Coronary artery (tissue), 2 donors: ENCODE measurements at regions not wholly inside any gene's neighbourhood (a gene's known extent, or its start where the extent isn't known, plus 50 kb on each side); places are given as distances from the start of the nearest gene placed in this dataset.

Experiments used
- DNase-seq: peaks from one replicate; pipeline ENCODE4 v3.0.0-alpha.2; 2017; ENCODE audit warnings: low spot score
- H3K27ac ChIP-seq, 2 donors: fragments of 200-600 bp; sonication (generic); one replicate each; pipeline ENCODE4 v1.5.1; 2016 to 2019
- H3K4me3 ChIP-seq: fragments of 200-600 bp; sonication (generic); 2 replicates; pipeline ENCODE4 v1.5.1; 2016; ENCODE audit warnings: mild to moderate bottlenecking, moderate library complexity
- TF ChIP-seq, protein P1 (sequence below): fragments of 200-600 bp; sonication (generic); IDR thresholded peaks from one replicate; pipeline ENCODE4 v1.5.1; 2019; ENCODE audit warnings: antibody characterized with exemption

- Histone ChIP-seq H3K4me3 (no peak overlapping the region), H3K27ac (no peak overlapping the region)
- TF ChIP-seq, protein P1, sequence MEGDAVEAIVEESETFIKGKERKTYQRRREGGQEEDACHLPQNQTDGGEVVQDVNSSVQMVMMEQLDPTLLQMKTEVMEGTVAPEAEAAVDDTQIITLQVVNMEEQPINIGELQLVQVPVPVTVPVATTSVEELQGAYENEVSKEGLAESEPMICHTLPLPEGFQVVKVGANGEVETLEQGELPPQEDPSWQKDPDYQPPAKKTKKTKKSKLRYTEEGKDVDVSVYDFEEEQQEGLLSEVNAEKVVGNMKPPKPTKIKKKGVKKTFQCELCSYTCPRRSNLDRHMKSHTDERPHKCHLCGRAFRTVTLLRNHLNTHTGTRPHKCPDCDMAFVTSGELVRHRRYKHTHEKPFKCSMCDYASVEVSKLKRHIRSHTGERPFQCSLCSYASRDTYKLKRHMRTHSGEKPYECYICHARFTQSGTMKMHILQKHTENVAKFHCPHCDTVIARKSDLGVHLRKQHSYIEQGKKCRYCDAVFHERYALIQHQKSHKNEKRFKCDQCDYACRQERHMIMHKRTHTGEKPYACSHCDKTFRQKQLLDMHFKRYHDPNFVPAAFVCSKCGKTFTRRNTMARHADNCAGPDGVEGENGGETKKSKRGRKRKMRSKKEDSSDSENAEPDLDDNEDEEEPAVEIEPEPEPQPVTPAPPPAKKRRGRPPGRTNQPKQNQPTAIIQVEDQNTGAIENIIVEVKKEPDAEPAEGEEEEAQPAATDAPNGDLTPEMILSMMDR: no peak
- DNase-seq: no peak
These were observed 412.9 kb downstream of the ZSWIM6 start for GRCh38 chr5:61744690-61745619.

GRCh38 chr5:61746831-61747575, 414.9 kb downstream of the ZSWIM6 start:
- DNase-seq: no peak
- no peak overlapping the region for H3K27ac ChIP-seq
- TF ChIP-seq, protein P1: no peak
- no peak overlapping the region for H3K4me3 ChIP-seq

GRCh38 chr5:61748121-61748520, 416.1 kb downstream of the ZSWIM6 start:
- no peak overlapping the region for H3K27ac ChIP-seq
- DNase-seq: no peak
- H3K4me3 ChIP-seq: no peak overlapping the region
- TF ChIP-seq, protein P1: no peak

DNA sequence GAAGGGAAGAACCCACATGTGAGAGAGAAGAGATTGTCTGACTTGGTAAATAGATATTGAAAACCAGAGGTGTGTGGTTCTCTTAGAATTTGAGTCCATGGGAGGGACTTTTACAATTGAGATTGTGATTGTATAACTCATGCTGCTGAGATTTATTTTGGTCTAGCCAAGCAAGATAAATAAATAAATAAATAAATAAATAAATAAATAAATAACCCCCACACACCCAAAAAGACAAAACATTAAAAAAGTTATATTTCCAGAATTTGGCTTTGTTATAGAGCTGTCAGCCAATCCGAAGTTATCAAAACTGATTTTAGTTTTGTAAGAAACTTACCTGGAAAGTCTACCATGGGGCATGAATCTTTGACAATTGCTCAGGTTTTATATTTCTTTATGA, 416.6 kb downstream of the ZSWIM6 start:
- no peak for DNase-seq
- TF ChIP-seq, protein P1: no peak
- Histone ChIP-seq H3K27ac (no peak overlapping the region), H3K4me3 (no peak overlapping the region)

GRCh38 chr5:61752588-61752987, 420.5 kb downstream of the ZSWIM6 start:
- TF ChIP-seq, protein P1: no peak
- DNase-seq: no peak
- Histone ChIP-seq H3K4me3 (no peak overlapping the region), H3K27ac (no peak overlapping the region)

DNA sequence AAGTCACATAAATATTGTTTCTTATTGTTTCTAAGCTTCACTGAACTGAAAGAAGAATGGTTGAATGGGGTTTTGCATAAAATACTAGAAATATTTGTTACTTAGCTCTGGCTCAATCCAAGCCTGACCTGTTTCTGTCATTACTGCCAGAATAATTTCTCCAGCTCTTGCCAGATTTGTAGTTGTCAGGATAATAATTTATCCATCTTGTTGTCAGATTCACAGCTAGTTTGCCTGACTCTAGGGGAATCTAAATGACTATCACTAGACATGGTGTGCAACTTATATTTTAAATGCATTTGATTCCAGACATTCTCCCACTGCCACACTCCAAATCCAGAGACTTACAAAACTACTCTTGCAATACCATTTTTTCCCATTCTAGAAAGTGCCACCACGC, 422.7 kb downstream of the ZSWIM6 start:
- DNase-seq: no peak
- TF ChIP-seq, protein P1: no peak

More for the DNA sequence above, 422.7 kb downstream of the ZSWIM6 start:
- Histone ChIP-seq H3K4me3 (no peak overlapping the region), H3K27ac (no peak overlapping the region)
